ENCODE measurements at regions not wholly inside any gene's neighbourhood (a gene's known extent, or its start where the extent isn't known, plus 50 kb on each side); places are given as distances from the start of the nearest gene placed in this dataset.

- no peak for DNase-seq
Measured at GRCh38 chr18:39834636-39835035, 2120.4 kb upstream of the PIK3C3 start.

- no peak for DNase-seq
Measured at GRCh38 chr18:39825485-39826150, 2129.4 kb upstream of the PIK3C3 start.

GRCh38 chr18:39806525-39806924 is 2148.5 kb upstream of the PIK3C3 start:
- peak; percentile 41 for DNase-seq

GRCh38 chr18:39805218-39805617 is 2149.8 kb upstream of the PIK3C3 start:
- no peak for DNase-seq

- DNase-seq: no peak
Measured at GRCh38 chr18:39802648-39803229, 2152.3 kb upstream of the PIK3C3 start.

GRCh38 chr18:39801848-39802247 is 2153.2 kb upstream of the PIK3C3 start:
- no peak for DNase-seq

- DNase-seq: no peak
Measured at GRCh38 chr18:39801010-39801409, 2154.0 kb upstream of the PIK3C3 start.

- peak; percentile 3 for DNase-seq
Measured at GRCh38 chr18:39799006-39799405, 2156.0 kb upstream of the PIK3C3 start.

- DNase-seq: no peak
Measured at GRCh38 chr18:39796393-39796792, 2158.6 kb upstream of the PIK3C3 start.

GRCh38 chr18:39795350-39795749 is 2159.7 kb upstream of the PIK3C3 start:
- no peak for DNase-seq

GRCh38 chr18:39793609-39794008 is 2161.4 kb upstream of the PIK3C3 start:
- DNase-seq: no peak

- peak; percentile 28 for DNase-seq
Measured at GRCh38 chr18:39788383-39788782, 2166.7 kb upstream of the PIK3C3 start.

GRCh38 chr18:39786477-39786876 is 2168.6 kb upstream of the PIK3C3 start:
- peak; percentile 7 for DNase-seq

- DNase-seq: no peak
Measured at GRCh38 chr18:39784541-39784940, 2170.5 kb upstream of the PIK3C3 start.

GRCh38 chr18:39781565-39781964 is 2173.5 kb upstream of the PIK3C3 start:
- no peak for DNase-seq

GRCh38 chr18:39780774-39781173 is 2174.3 kb upstream of the PIK3C3 start:
- no peak for DNase-seq

GRCh38 chr18:39779926-39780325 is 2175.1 kb upstream of the PIK3C3 start:
- DNase-seq: no peak

- DNase-seq: no peak
Measured at GRCh38 chr18:39776766-39777165, 2178.3 kb upstream of the PIK3C3 start.

- DNase-seq: peak; percentile 3
Measured at GRCh38 chr18:39774957-39775598, 2180.0 kb upstream of the PIK3C3 start.

- DNase-seq: peak; percentile 45
Measured at GRCh38 chr18:39773646-39774045, 2181.4 kb upstream of the PIK3C3 start.

GRCh38 chr18:39772155-39772919 is 2182.7 kb upstream of the PIK3C3 start:
- peak; percentile 40 for DNase-seq

- DNase-seq: no peak
Measured at GRCh38 chr18:39770399-39770798, 2184.6 kb upstream of the PIK3C3 start.

- DNase-seq: no peak
Measured at GRCh38 chr18:39764873-39765272, 2190.2 kb upstream of the PIK3C3 start.

- no peak for DNase-seq
Measured at GRCh38 chr18:39761273-39761672, 2193.8 kb upstream of the PIK3C3 start.
